ENCODE measurements at regions not wholly inside any gene's neighbourhood (a gene's known extent, or its start where the extent isn't known, plus 50 kb on each side); places are given as distances from the start of the nearest gene placed in this dataset.

GRCh38 chr7:114212721-114213429 is 201.7 kb upstream of the FOXP2 start:
- TF ChIP-seq, protein P1, sequence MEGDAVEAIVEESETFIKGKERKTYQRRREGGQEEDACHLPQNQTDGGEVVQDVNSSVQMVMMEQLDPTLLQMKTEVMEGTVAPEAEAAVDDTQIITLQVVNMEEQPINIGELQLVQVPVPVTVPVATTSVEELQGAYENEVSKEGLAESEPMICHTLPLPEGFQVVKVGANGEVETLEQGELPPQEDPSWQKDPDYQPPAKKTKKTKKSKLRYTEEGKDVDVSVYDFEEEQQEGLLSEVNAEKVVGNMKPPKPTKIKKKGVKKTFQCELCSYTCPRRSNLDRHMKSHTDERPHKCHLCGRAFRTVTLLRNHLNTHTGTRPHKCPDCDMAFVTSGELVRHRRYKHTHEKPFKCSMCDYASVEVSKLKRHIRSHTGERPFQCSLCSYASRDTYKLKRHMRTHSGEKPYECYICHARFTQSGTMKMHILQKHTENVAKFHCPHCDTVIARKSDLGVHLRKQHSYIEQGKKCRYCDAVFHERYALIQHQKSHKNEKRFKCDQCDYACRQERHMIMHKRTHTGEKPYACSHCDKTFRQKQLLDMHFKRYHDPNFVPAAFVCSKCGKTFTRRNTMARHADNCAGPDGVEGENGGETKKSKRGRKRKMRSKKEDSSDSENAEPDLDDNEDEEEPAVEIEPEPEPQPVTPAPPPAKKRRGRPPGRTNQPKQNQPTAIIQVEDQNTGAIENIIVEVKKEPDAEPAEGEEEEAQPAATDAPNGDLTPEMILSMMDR (IDR thresholded peaks at IDR 0.05), result no peak
- TF ChIP-seq POLR2A (IDR thresholded peaks at IDR 0.05), result no peak
